Glutamatergic neuron (in vitro differentiated cells): ENCODE measurements at regions not wholly inside any gene's neighbourhood (a gene's known extent, or its start where the extent isn't known, plus 50 kb on each side); places are given as distances from the start of the nearest gene placed in this dataset.

Experiments
- DNase-seq: peaks from one replicate; pipeline ENCODE4 v3.0.0; 2022
- H3K27ac Mint-ChIP-seq: one replicate; pipeline ENCODE4 v1.8.0; 2020; ENCODE audit warnings: mild to moderate bottlenecking, mixed read lengths, inconsistent platforms; ENCODE audit not compliant: unreplicated experiment
- H3K27me3 Mint-ChIP-seq: one replicate; pipeline ENCODE4 v1.8.0; 2020; ENCODE audit warnings: mild to moderate bottlenecking, moderate library complexity, mixed read lengths, inconsistent platforms; ENCODE audit not compliant: unreplicated experiment
- H3K36me3 Mint-ChIP-seq: one replicate; pipeline ENCODE4 v1.8.0; 2020; ENCODE audit warnings: mild to moderate bottlenecking, mixed read lengths, inconsistent platforms; ENCODE audit not compliant: unreplicated experiment
- H3K4me1 Mint-ChIP-seq: one replicate; pipeline ENCODE4 v1.8.0; 2020; ENCODE audit warnings: mild to moderate bottlenecking, low read depth, mixed read lengths, inconsistent platforms; ENCODE audit not compliant: unreplicated experiment
- H3K4me3 Mint-ChIP-seq: one replicate; pipeline ENCODE4 v1.8.0; 2020; ENCODE audit warnings: mild to moderate bottlenecking, mixed read lengths, inconsistent platforms; ENCODE audit not compliant: unreplicated experiment
- H3K9me3 Mint-ChIP-seq: one replicate; pipeline ENCODE4 v1.8.0; 2020; ENCODE audit warnings: mild to moderate bottlenecking, moderate library complexity, mixed read lengths, inconsistent platforms; ENCODE audit not compliant: unreplicated experiment
- CTCF ChIP-seq: fragments of 200-600 bp; sonication (generic); IDR thresholded peaks from one replicate; pipeline ENCODE4 v1.5.0; 2021; ENCODE audit not compliant: partially characterized antibody, unreplicated experiment

- H3K27ac Mint-ChIP-seq, result no peak overlapping the region
- no peaks in the 10 kb centered on the region for H3K36me3 Mint-ChIP-seq
- H3K4me3 Mint-ChIP-seq, result no peak overlapping the region
- no peak for TF ChIP-seq CTCF
- DNase-seq, result no peak
- H3K9me3 Mint-ChIP-seq, result no peaks in the 10 kb centered on the region
- no peaks in the 10 kb centered on the region for H3K4me1 Mint-ChIP-seq
- no peaks in the 10 kb centered on the region for H3K27me3 Mint-ChIP-seq
Measured at GRCh38 chr2:67137699-67138098, 259.4 kb upstream of the ETAA1 start.

- H3K9me3 Mint-ChIP-seq, result no peaks in the 10 kb centered on the region
- H3K36me3 Mint-ChIP-seq, result no peaks in the 10 kb centered on the region
- no peaks in the 10 kb centered on the region for H3K27me3 Mint-ChIP-seq
- no peak overlapping the region for H3K4me3 Mint-ChIP-seq
- DNase-seq, result no peak
- H3K4me1 Mint-ChIP-seq, result no peaks in the 10 kb centered on the region
- TF ChIP-seq CTCF, result no peak
- H3K27ac Mint-ChIP-seq, result no peak overlapping the region
Measured at GRCh38 chr2:67142071-67142470, 255.1 kb upstream of the ETAA1 start.

- Mint-ChIP-seq H3K36me3 (no peaks in the 10 kb centered on the region), H3K9me3 (no peaks in the 10 kb centered on the region), H3K4me3 (no peak overlapping the region), H3K4me1 (no peaks in the 10 kb centered on the region), H3K27me3 (no peaks in the 10 kb centered on the region), H3K27ac (no peak overlapping the region)
- TF ChIP-seq CTCF, result no peak
- no peak for DNase-seq
Measured at GRCh38 chr2:67142741-67143140, 254.4 kb upstream of the ETAA1 start.

DNA sequence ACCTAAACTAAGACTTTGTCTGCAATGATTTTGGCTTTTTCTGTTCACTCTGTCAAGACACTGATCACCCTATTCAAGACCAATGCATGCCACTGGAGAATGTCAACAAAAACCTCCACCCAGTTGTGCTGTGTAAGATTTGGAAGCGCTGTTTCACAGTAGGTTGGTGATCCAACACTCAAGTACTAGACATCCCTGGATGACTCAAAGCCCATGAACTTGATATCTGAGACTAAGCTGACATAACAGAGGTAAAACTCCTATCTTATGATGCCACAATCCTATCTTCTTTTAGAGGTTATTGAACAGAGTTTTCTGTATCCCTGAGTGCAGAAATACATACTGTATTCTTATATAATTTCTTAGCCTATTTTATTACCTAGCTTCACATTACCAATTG, 251.3 kb upstream of the ETAA1 start:
- Mint-ChIP-seq H3K4me1 (no peaks in the 10 kb centered on the region), H3K27ac (no peak overlapping the region), H3K36me3 (no peaks in the 10 kb centered on the region), H3K4me3 (no peak overlapping the region), H3K9me3 (no peaks in the 10 kb centered on the region), H3K27me3 (no peaks in the 10 kb centered on the region)
- no peak for DNase-seq
- TF ChIP-seq CTCF, result no peak

DNA sequence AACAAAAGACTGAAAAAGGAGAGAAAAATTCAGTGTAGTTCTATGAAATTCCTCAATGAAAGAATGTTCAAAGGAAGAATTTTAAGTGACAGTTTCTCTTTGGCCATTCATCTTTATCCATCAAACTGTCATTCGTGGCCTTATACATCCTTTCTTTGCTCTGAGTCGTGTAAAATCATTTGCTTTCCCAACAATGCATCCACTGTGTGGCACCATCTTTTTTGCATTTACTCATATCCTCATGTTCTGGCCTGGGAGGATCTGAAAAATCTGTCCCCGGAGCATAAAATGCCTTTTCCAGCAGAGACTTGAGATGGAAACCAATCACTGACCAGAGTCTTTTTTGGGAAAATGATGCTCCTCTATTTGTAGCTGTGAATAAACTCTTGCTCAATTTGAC, 240.3 kb upstream of the ETAA1 start:
- Mint-ChIP-seq H3K9me3 (no peaks in the 10 kb centered on the region), H3K27ac (no peak overlapping the region), H3K27me3 (no peaks in the 10 kb centered on the region), H3K36me3 (no peaks in the 10 kb centered on the region), H3K4me3 (no peak overlapping the region), H3K4me1 (no peaks in the 10 kb centered on the region)
- no peak for DNase-seq
- no peak for TF ChIP-seq CTCF
